ENCODE measurements at regions not wholly inside any gene's neighbourhood (a gene's known extent, or its start where the extent isn't known, plus 50 kb on each side); places are given as distances from the start of the nearest gene placed in this dataset.
A peak's percentile ranks its signal among the peaks of the same experiment; 100 is the strongest.
"Not testable (repeated sequence)": the region's sequence is repeated elsewhere in the genome, so short reads cannot be mapped to it uniquely, and the experiment has no call there.

DNA sequence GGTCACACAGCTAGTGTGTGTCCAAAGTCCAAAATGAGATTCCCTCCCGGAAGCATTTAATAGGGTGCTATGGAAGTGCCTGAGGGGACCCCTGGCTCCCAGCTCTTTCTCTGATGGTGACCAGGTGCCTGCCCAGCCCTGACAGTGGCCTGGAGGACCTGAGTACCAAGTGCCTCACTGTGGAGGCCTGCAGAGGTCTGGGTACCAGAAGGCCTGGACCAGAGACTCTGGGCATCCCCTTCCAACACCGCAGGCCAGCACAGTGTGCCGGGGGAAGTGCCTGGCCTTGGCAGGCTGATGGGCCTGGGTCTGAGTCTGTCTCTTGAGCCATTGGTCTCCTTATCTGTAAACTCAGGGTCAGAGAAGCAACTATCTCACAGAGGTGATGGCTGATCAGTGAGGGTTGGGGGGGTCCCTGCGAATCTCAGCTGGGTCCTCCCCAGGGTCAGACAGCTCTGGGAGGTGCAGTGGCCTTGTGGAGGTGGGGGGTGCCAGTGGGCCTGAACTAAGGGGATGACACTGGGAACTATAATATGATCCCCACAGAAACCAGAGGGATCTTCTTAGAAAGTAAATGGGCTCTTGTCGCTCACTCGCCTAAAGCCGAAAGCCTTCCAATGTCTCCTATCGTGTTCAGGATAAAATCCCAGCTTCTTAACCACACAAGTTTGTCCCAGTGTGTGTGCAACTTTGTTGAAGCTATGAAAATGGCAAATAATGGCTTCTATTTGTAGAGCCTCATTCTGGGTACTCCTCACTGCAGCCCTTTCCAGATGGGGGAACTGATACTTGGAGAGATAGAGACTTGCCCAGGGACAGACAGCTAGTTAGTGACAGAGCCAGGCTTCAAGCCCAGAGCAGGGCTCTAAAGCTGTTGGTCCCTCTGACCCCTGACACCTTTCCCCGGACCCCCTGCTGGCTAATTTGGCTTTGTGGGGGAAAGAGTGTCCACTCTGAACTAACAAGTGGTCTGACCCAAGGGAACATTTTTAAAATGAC lies 225.1 kb downstream of the TFCP2L1 start:
- DNase-seq: no peak

DNA sequence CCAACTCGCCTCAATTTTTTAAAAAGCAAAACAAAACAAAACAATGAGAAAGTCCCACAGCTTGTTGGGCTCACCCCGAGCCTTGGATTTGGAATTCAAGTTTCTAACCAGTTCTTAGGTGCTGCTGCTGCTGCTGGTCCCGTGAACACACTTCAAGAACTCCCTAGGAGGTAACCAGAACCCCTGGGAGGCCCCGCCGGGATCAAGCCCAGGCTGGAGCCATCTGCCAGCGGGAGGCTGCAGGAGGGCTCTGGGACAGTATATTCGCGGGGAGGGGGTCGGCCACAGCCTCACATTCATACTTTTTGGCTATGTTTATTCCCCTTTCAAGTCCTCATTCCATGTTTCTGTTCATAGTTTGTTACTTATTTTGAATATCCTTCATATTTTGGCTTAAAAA lies 223.4 kb downstream of the TFCP2L1 start:
- no peak for DNase-seq

DNA sequence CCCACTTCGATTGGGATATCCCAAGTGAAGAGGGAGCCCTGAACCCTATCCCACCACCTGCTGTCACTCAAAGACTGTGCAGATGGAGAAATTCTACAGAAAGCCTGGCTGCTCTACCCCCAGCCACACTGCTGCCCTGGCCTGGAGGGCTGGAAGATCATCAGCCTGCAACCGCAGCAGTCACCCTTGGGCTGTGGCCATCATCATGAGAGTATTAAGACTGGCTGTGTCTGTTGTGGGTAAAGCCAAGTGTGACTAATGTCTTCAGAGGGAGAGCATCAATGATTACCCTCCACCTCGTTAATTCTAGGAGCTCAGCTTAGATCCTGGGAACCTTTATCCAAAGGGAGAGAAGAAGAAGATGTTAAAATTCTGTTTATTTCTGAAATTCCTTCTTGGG lies 221.5 kb downstream of the TFCP2L1 start:
- DNase-seq: no peak

DNA sequence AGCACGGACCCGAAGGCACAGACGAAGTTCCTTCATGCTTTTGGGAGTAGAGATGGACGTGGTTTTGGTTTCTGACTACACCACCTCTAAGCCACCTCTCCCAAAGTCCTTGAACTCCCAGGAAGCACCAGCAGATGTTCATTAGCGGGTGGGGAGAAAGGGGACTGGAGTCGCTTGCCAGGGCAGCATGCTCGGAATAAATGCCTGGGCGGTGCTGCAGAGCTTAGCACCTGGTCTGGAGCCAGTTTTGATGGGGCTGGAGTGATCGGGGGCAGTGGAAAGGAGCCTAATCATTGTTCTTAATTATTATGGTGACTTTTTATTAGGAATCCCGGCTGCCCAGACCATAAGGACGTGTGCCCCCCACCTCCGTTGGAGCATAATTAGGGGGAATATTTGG lies 220.8 kb downstream of the TFCP2L1 start:
- DNase-seq: no peak

GRCh38 chr2:121065239-121065638 lies 219.8 kb downstream of the TFCP2L1 start:
- DNase-seq: no peak

DNA sequence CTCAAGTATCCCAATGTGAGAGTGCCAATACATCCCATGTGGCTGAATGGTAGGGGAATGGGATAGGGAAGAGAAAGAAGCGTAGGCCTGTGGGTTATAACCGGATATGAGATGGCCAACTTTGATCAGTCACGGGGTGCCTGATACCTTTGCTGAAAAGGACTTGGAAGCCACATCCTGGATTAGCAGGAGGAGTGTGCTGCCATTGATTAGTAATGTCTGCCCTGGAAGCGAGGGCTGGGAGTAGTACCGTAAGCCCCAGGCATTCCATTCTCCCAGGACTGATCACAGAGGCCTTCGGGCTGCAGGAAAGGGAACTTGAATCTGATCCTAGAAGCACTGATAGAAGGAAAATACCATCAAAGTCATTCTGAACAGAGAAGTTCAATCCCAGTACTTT lies 218.5 kb downstream of the TFCP2L1 start:
- no peak for DNase-seq

- no peak for DNase-seq
These were observed 216.2 kb downstream of the TFCP2L1 start for GRCh38 chr2:121068851-121069250.

DNA sequence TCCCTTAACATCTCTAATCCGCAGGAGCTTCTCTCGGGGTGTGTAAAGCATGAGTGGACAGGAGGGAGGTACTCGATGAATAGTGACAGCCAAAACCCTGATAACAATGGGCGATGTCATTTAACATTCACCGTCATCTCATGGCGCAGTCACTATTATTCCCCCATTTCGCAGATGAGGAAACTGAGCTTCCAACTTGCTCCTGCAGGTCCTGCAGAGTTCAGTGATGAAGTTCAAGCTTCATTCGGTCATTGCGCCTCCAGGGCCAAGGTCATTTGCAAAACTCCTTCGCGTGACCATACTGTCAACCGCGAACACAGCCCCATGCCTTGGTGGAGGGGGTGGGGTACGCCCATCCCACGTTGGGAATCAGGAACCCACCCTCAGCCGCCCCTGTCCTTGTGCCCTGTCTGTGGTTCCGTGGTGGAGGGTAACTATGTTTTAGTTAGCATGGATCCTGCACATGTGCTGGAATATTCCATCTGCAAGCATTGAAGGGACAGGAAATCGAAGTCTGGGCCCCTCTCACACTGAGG lies 215.5 kb downstream of the TFCP2L1 start:
- DNase-seq: no peak

DNA sequence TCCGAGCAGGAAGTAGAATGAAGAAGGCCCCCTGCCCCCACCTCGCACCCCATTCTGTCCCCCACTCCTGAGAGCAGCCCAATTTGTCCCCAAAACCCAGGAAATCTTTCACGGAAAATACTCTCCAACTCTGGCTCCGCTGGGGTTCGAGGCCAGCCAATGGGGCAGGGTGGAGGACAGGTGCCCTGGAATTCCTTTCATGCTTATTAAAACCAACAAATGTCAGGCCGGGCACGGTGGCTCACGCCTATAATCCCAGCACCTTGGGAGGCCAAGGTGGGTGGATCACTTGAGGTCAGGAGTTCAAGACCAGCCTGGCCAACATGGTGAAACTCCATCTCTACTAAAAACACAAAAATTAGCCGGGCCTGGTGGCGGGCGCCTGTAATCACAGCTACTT lies 214.9 kb downstream of the TFCP2L1 start:
- DNase-seq: not testable (repeated sequence)

DNA sequence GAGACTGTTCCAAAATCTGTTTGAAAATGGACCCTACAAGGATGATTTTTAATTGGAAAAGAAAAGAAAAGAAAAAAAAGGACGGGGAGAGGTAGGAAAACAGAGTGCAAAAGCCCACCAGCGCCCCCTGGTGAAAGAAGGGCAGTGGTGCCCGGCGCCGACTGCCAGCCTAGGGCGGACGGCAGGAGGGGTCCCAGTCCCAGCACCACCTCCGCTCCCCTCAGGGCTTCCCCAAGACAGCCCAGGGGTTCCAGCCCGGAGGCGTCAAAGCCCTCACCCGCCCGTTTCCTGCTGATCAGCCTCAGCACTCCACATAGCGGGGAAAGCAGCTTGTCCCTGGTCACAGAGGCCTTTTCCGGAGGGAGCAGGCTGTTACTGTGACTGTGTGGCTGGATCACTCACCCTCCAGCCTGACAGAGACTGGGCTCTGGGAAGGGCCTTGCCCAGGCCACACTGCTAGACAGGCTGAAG lies 213.9 kb downstream of the TFCP2L1 start:
- no peak for DNase-seq

GRCh38 chr2:121072784-121073183 lies 212.2 kb downstream of the TFCP2L1 start:
- no peak for DNase-seq

DNA sequence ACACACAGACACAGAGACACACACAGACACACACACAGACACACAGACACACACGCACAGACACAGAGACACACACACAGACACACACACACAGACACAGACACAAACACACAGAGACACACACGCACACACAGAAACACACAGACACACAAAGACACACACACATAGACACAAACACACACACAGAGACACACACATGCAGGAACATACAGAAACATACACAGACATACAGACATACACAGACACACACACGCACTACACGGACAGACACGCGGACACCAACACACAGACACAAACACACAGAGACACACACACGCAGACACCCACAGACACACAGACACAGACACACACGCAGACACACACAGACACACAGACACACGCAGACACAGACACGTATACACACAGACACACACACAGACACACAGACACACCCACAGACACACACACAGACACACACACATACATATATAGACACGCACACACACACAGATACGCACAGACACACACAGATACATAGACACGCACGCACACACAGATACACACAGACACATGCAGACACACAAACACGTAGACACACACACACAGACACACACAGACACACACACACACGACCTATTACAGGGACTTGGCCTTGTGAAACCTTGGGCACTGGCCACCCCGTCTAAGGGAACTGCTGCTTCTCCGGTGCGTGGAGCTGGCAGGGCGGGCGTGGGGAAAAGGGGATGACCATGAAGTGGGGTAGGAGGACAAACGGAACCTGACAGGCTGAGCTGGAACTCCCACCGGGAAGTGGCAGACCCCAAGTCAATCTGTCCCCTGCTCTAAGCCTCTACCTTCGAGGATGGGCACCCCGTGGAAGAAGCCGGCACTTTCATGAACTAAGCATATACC lies 211.4 kb downstream of the TFCP2L1 start:
- no peak for DNase-seq

- DNase-seq: no peak
These were observed 210.6 kb downstream of the TFCP2L1 start for GRCh38 chr2:121074293-121074932.

GRCh38 chr2:121075006-121075551 lies 209.9 kb downstream of the TFCP2L1 start:
- no peak for DNase-seq

DNA sequence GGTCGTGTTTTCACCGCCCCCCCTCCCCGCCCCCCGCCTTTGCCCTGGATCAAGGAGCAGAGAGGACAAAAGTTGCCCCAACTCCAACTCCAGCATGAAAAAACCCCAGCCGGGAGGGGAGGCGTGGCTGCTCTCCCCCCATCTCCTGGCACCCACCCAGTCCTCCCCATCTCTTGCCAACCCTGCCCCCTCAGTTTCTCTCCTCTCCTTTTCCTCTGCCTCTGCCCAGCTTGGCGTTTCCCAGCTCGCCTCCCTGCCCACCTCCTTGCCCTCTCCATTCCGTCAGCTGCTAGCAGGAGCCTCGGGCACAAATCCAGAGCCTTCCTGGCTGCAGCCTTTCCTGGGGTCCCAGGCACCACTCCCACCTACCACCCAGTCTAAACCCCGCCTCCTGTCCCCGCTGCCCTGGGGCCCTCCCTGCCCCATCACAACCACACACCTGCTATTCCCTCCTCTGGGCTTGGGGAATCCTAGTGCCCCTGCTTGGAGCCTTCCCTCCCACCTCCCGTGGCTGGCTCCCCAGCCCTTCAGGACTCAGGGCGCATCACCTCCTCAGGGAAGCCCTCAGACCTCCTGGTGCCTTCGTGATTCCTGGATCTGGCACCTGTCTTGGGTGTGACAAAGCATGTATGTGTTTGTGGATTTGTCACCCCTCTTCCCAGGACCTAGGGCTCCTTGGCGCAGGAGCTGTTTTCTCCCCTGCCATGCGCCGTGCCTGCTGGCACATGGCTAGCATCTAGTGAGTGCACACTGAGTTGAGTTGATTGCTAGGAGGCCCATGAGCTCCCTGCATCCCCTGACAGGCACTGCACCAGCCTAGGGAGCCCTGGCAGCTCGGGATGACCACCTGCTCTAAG lies 209.1 kb downstream of the TFCP2L1 start:
- no peak for DNase-seq

- no peak for DNase-seq
These were observed 208.5 kb downstream of the TFCP2L1 start for GRCh38 chr2:121076498-121076820.

DNA sequence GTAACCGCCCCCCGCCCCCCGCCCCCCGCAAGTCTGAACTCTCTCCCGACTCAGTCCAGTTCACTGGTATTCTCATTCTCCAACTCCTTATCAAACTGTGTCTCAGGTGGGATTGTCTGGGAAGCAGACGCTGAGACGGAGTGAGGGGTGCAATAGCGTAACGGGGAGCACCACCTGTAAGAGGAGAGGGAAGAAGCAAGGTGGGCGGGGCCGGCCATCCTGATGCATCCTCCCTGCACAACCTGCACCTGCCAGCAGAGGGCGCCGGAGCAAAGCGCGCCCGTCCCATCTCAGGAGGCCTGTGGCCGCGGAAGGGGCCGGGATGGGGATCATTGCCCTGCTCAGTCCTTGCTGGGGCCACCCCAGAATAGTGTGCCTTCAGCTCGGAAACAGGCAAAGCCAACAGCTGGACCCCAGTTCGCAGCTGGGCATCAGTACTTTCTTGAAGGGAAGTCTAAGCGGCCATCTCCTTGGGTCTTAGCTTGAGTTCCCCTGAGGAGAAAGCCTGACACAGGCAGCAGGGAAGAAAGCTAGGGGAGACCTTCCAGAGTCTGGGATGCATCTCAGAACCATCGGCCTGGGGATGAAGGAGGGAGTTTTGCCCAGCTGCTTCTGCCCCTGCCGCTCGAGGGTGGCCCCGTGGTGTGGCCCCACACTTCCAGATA lies 208.0 kb downstream of the TFCP2L1 start:
- peak; percentile 21 for DNase-seq

DNA sequence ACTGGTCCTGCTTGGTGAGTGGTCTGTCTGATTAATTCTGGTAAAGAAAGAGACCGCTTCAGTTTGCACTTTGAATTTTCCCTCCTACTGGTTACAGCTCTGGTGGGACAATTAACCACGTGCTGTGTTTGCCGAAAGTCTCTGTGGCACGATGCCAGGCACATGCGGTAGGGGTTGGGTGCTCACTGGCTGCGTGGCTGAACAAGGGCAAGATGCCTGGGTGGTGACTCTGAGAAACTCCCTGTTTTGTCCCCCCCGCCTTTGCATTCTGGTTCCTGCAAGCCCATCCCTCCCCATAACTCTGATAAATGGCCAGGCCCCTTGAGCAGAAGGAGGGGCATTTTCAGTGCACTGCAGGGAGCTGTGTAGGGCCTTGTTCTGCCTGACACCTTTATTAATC lies 206.1 kb downstream of the TFCP2L1 start:
- DNase-seq: no peak

DNA sequence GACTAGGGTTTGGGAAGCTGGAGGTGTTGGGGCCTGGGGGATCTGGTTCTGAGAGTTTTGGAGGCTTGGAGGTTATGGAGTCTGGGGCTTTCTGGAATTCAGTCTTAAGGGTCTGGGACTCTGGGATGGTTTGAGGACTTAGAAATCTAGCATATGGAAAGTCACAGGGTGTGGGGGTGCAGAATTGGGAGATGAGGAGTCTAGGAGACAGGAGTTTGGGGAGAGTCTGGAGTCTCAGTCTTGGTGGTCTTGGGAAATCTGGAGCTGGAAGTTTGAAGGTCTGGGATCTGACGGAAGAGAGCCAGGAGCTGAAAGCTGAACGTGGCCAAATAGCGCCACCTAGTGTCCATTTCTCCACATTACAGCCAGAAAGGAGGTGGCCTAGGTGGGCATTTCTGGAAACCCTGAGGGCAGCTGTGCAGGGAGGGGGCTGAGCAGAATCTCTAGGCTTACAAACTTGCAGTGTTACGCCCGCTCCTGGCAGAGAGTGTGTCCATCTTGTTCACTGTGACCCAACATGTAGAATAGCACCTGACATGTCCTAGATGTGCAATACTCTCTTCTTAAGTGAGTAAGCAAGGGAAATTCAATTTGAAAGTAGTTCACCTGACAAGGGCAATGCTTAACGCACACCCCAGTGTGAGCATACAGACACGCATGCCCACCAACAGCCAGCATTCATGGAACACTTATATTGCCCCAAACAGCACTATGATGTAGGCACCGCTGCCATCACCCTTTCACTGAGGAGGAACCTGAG lies 204.8 kb downstream of the TFCP2L1 start:
- peak; percentile 5 for DNase-seq

DNA sequence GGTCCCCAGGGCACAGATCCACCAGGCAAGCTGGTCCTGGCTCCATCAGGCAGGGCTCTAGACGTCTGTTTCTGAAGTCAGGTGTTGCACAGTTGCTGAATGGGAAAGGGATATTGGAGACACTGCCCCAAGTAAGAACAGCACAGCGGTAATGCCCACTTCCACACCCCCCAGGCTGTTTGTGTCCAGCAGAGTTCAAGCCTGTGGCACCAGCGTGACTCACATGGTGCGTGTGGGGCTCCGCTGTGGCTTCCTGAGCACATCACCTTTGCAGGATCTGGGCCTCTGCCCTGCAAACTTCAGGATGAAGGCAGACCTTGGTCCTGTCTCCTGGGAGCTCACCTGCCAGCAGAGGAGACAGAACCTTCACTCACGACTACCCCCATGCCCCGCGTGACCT lies 203.3 kb downstream of the TFCP2L1 start:
- no peak for DNase-seq
